ENCODE measurements at regions not wholly inside any gene's neighbourhood (a gene's known extent, or its start where the extent isn't known, plus 50 kb on each side); places are given as distances from the start of the nearest gene placed in this dataset.
A peak's percentile ranks its signal among the peaks of the same experiment; 100 is the strongest.

DNA sequence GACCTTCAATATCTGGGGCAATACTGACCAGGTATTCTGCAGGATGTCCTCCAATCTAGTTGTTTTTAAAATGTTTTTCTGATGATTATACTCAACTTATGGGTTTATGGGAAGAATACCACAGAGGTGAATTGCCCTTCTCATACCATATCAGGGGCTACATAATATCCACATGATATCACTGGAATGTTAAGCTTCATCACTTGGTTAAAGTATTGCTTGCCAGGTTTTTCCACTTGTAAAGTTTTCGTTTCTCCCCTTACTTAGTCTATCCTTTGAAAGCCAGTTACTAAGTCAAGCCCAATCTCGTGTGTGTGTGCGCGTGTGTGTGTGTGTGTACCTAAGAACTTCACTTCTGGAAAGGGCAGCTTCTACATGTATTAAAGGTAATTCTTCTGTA, 980.9 kb upstream of the FBXO33 start:
- no peak overlapping the region for H3K4me3 Mint-ChIP-seq
- H3K27ac Mint-ChIP-seq = no peak overlapping the region
- intact Hi-C loops (cut with micrococcal nuclease) = no loop called here
- no peak for DNase-seq
- POLR2A ChIA-PET (ENCODE audit: partially characterized antibody) = no interaction called here
- Histone ChIP-seq H3K9me3 (ENCODE audit: control insufficient read depth in 1 of 2, low read length in 2 of 2) (no peaks in the 10 kb centered on the region), H3K4me3 (ENCODE audit: low read length in 2 of 2) (no peak overlapping the region), H3K4me1 (ENCODE audit: insufficient read depth, low read length) (no peaks in the 10 kb centered on the region), H3K36me3 (ENCODE audit: insufficient read depth, low read length) (no peaks in the 10 kb centered on the region), H3K27me3 (ENCODE audit: insufficient read depth, low read length) (no peaks in the 10 kb centered on the region), H3K27ac (ENCODE audit: low read depth, low read length) (no peak overlapping the region)
- peaks cover 1 to 13% (median 9%) of the 10 kb centered on the region in 8 donors for H3K9me3 Mint-ChIP-seq
- H3K27me3 Mint-ChIP-seq = no peaks in the 10 kb centered on the region
- CTCF ChIA-PET (ENCODE audit: partially characterized antibody) = no interaction called here
- H3K4me1 Mint-ChIP-seq = peaks cover 0 to 1% (median 0%) of the 10 kb centered on the region in 4 donors
- H3K36me3 Mint-ChIP-seq = no peaks in the 10 kb centered on the region

DNA sequence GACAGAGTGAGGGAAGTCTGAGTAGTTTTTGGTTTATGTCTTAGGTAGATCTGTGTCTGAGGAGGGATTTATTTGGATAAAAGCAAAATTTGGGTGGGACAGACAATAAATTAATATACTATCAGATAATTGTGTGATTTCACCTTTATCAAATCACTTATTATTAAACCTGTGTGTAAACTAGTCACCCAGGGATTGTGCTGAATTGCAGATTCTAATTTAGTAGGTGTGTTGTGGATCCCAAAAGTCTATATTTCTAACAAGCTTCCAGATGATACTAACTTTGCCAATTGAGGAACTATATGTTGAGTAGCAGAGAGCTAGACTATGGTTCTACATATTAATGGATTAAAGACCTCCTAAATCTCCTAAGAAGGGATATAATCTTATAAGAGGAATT, 978.5 kb upstream of the FBXO33 start:
- Mint-ChIP-seq H3K4me1 (no peaks in the 10 kb centered on the region), H3K9me3 (peaks cover 9 to 32% (median 24%) of the 10 kb centered on the region in 8 donors), H3K4me3 (no peak overlapping the region), H3K36me3 (no peaks in the 10 kb centered on the region), H3K27ac (no peak overlapping the region), H3K27me3 (no peaks in the 10 kb centered on the region)
- Histone ChIP-seq H3K27me3 (ENCODE audit: insufficient read depth, low read length) (no peaks in the 10 kb centered on the region), H3K4me1 (ENCODE audit: insufficient read depth, low read length) (no peaks in the 10 kb centered on the region), H3K9me3 (ENCODE audit: control insufficient read depth in 1 of 2, low read length in 2 of 2) (peaks cover 0 to 13% of the 10 kb centered on the region in 2 donors), H3K4me3 (ENCODE audit: low read length in 2 of 2) (no peak overlapping the region), H3K36me3 (ENCODE audit: insufficient read depth, low read length) (no peaks in the 10 kb centered on the region), H3K27ac (ENCODE audit: low read depth, low read length) (no peak overlapping the region)
- ChIA-PET POLR2A (ENCODE audit: partially characterized antibody) (no interaction called here), CTCF (ENCODE audit: partially characterized antibody) (no interaction called here)
- DNase-seq = no peak
- intact Hi-C loops (cut with micrococcal nuclease) = no loop called here

DNA sequence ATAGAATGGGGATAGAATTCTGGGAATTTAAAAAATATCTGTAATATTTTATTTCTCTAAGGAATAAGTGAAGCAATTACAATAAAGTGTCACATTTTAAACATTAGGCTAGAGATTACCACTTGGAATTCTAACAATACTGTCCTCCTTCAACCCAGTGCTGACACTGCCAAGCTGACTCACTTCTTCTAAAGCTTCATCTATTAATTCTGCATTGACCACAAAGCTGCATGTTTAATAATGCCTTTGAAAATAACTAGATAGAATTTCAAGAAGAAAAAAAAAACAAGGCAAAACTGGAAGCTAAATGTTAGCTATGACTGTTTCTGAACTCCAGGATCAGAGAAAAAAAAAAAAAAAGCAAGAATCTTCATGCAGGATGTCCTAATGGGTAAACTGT, 970.7 kb upstream of the FBXO33 start:
- Histone ChIP-seq H3K9me3 (ENCODE audit: control insufficient read depth in 1 of 2, low read length in 2 of 2) (peaks cover 0 to 13% of the 10 kb centered on the region in 2 donors), H3K4me3 (ENCODE audit: low read length in 2 of 2) (no peak overlapping the region), H3K4me1 (ENCODE audit: insufficient read depth, low read length) (no peaks in the 10 kb centered on the region), H3K27me3 (ENCODE audit: insufficient read depth, low read length) (no peaks in the 10 kb centered on the region), H3K27ac (ENCODE audit: low read depth, low read length) (no peak overlapping the region), H3K36me3 (ENCODE audit: insufficient read depth, low read length) (no peaks in the 10 kb centered on the region)
- Mint-ChIP-seq H3K4me3 (no peak overlapping the region), H3K27ac (no peak overlapping the region), H3K27me3 (no peaks in the 10 kb centered on the region), H3K36me3 (no peaks in the 10 kb centered on the region), H3K4me1 (no peaks in the 10 kb centered on the region), H3K9me3 (peaks cover 0 to 23% (median 16%) of the 10 kb centered on the region in 8 donors)
- intact Hi-C loops (cut with micrococcal nuclease) = no loop called here
- ChIA-PET POLR2A (ENCODE audit: partially characterized antibody) (no interaction called here), CTCF (ENCODE audit: partially characterized antibody) (no interaction called here)
- DNase-seq = no peak

DNA sequence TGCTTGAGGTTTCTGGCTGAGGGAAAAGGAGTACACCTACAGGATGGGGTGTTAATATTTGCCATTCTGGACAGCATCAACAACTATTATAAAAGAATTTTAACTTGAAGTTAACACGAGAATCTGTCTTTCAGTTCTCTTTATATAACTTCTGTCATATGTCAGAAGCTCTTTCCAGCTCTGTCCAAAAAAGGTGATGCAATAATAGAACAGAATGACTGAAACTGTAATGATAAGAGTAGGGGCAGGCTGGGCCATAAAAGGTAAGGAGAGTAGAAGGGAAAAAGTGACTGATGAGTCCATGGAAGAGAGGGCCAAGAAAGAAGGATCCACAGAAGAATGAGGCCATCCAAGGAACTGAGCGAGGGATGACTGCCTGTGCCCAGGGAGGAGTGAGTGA, 966.7 kb upstream of the FBXO33 start:
- H3K27ac Mint-ChIP-seq = no peak overlapping the region
- H3K27ac ChIP-seq (ENCODE audit: low read depth, low read length) = no peak overlapping the region
- no peaks in the 10 kb centered on the region for H3K27me3 ChIP-seq (ENCODE audit: insufficient read depth, low read length)
- DNase-seq = no peak
- H3K36me3 ChIP-seq (ENCODE audit: insufficient read depth, low read length) = no peaks in the 10 kb centered on the region
- H3K4me1 ChIP-seq (ENCODE audit: insufficient read depth, low read length) = no peaks in the 10 kb centered on the region
- ChIA-PET POLR2A (ENCODE audit: partially characterized antibody) (no interaction called here), CTCF (ENCODE audit: partially characterized antibody) (no interaction called here)
- H3K27me3 Mint-ChIP-seq = no peaks in the 10 kb centered on the region
- H3K9me3 ChIP-seq (ENCODE audit: control insufficient read depth in 1 of 2, low read length in 2 of 2) = no peaks in the 10 kb centered on the region
- no peaks in the 10 kb centered on the region for H3K4me1 Mint-ChIP-seq
- H3K9me3 Mint-ChIP-seq = peaks cover 0 to 8% (median 0%) of the 10 kb centered on the region in 8 donors
- H3K4me3 Mint-ChIP-seq = no peak overlapping the region
- H3K4me3 ChIP-seq (ENCODE audit: low read length in 2 of 2) = no peak overlapping the region
- H3K36me3 Mint-ChIP-seq = no peaks in the 10 kb centered on the region
- intact Hi-C loops (cut with micrococcal nuclease) = no loop called here

DNA sequence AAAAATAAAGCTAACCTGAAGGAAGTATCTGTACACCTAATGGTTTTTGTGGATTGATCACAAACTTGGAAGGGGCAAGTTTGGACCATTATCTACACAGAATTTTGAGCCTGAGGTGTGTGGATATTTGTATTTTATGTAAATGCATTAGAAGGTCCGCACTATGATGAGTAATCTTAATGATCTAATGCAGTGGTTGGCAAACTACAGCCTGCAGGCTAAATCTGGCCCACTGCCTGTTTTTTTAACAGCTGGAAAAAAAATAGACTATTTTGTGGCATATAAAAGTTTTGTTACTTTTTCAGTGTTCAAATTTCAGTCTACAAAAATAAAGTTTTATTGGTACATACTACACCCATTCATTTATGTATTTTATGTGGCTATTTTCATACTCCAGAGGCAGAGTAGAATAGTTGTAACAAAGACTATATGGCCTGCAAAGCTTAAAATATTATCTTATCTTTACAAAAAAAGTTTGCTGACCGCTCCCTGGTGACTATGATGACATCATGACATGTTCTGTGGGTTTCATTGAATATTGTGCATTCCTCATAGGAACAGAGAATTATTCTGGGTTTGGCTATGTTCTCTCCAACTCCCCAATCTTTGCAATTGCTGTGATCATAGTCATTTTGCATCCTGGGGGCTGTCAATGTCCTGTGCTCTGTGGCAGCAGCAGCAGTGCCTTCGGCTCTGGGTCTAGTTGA, 962.6 kb upstream of the FBXO33 start:
- no peaks in the 10 kb centered on the region for H3K9me3 ChIP-seq (ENCODE audit: control insufficient read depth in 1 of 2, low read length in 2 of 2)
- DNase-seq = no peak
- H3K4me3 Mint-ChIP-seq = no peak overlapping the region
- no peak overlapping the region for H3K27ac Mint-ChIP-seq
- no peaks in the 10 kb centered on the region for H3K4me1 ChIP-seq (ENCODE audit: insufficient read depth, low read length)
- H3K27me3 ChIP-seq (ENCODE audit: insufficient read depth, low read length) = no peaks in the 10 kb centered on the region
- H3K27me3 Mint-ChIP-seq = no peaks in the 10 kb centered on the region
- no peaks in the 10 kb centered on the region for H3K4me1 Mint-ChIP-seq
- H3K36me3 ChIP-seq (ENCODE audit: insufficient read depth, low read length) = no peaks in the 10 kb centered on the region
- no peak overlapping the region for H3K27ac ChIP-seq (ENCODE audit: low read depth, low read length)
- POLR2A ChIA-PET (ENCODE audit: partially characterized antibody) = no interaction called here
- H3K4me3 ChIP-seq (ENCODE audit: low read length in 2 of 2) = no peak overlapping the region
- CTCF ChIA-PET (ENCODE audit: partially characterized antibody) = no interaction called here
- H3K36me3 Mint-ChIP-seq = no peaks in the 10 kb centered on the region
- intact Hi-C loops (cut with micrococcal nuclease) = no loop called here
- peaks cover 0 to 4% (median 1%) of the 10 kb centered on the region in 8 donors for H3K9me3 Mint-ChIP-seq

DNA sequence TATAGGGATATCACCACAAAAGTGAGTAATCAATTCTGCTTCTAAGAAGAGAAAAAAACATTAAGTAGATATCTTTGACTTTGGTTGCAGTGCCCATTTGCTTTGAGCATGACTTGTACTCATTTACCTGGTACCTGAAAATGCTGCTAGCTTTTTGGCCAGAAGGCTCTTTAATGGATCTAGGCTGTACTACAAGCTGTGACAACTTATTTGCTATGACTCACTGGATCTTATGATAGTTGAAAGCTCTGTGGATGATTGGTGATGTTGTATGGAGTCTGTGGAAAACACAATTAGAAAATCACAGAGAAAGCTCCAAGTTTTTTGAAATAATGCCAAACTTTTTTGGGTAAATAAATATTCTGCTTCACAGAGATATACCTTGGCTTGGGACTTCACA, 960.9 kb upstream of the FBXO33 start:
- intact Hi-C loops (cut with micrococcal nuclease) = no loop called here
- Mint-ChIP-seq H3K27me3 (no peaks in the 10 kb centered on the region), H3K36me3 (no peaks in the 10 kb centered on the region), H3K27ac (no peak overlapping the region), H3K4me1 (no peaks in the 10 kb centered on the region), H3K9me3 (peaks cover 0 to 6% (median 1%) of the 10 kb centered on the region in 8 donors), H3K4me3 (no peak overlapping the region)
- H3K9me3 ChIP-seq (ENCODE audit: control insufficient read depth in 1 of 2, low read length in 2 of 2) = no peaks in the 10 kb centered on the region
- H3K27me3 ChIP-seq (ENCODE audit: insufficient read depth, low read length) = no peaks in the 10 kb centered on the region
- H3K36me3 ChIP-seq (ENCODE audit: insufficient read depth, low read length) = no peaks in the 10 kb centered on the region
- DNase-seq = no peak
- no peaks in the 10 kb centered on the region for H3K4me1 ChIP-seq (ENCODE audit: insufficient read depth, low read length)
- no peak overlapping the region for H3K27ac ChIP-seq (ENCODE audit: low read depth, low read length)
- ChIA-PET POLR2A (ENCODE audit: partially characterized antibody) (no interaction called here), CTCF (ENCODE audit: partially characterized antibody) (no interaction called here)
- H3K4me3 ChIP-seq (ENCODE audit: low read length in 2 of 2) = no peak overlapping the region

DNA sequence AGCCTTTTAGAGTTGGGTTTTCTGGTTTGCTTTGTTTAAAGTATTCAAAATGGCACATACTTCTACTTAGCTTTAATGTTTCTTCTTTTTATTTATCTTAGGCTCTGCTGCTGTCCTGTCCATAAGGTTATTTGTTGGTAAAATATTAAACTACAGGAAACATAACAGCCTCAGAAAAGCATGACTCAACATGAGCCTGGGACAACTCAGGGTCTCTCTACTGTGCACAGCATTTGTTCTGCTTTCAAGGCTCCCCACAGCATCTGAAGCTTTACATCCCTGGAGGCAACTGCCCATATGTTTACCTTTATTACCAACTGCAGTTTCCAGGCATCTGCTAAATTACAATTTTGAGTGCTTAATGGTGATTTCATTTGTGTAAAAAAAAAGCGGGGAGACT, 954.2 kb upstream of the FBXO33 start:
- Mint-ChIP-seq H3K36me3 (no peaks in the 10 kb centered on the region), H3K9me3 (peaks cover 0 to 5% (median under 1%) of the 10 kb centered on the region in 8 donors), H3K4me1 (no peaks in the 10 kb centered on the region), H3K27me3 (no peaks in the 10 kb centered on the region), H3K27ac (no peak overlapping the region), H3K4me3 (no peak overlapping the region)
- Histone ChIP-seq H3K27me3 (ENCODE audit: insufficient read depth, low read length) (no peaks in the 10 kb centered on the region), H3K36me3 (ENCODE audit: insufficient read depth, low read length) (no peaks in the 10 kb centered on the region), H3K27ac (ENCODE audit: low read depth, low read length) (no peak overlapping the region), H3K4me3 (ENCODE audit: low read length in 2 of 2) (no peak overlapping the region), H3K4me1 (ENCODE audit: insufficient read depth, low read length) (no peaks in the 10 kb centered on the region), H3K9me3 (ENCODE audit: control insufficient read depth in 1 of 2, low read length in 2 of 2) (no peaks in the 10 kb centered on the region)
- DNase-seq = no peak
- POLR2A ChIA-PET (ENCODE audit: partially characterized antibody) = no interaction called here
- CTCF ChIA-PET (ENCODE audit: partially characterized antibody) = no interaction called here
- intact Hi-C loops (cut with micrococcal nuclease) = no loop called here

DNA sequence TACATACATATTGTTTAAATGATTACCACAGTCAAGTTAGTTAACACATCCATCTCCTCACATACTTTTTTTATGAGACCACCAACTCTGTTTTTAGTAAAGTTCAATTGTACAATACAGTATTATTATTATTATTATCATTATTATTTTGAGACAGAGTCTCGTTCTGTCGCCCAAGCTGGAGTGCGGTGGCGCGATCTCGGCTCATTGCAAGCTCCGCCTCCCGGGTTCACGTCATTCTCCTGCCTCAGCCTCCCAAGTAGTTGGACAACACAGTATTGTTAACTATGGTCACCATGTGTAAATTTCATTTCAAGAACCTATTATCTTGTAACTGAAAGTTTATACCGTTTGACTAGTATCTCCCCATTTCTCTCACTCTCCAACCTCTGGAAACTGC, 942.0 kb upstream of the FBXO33 start:
- POLR2A ChIA-PET (ENCODE audit: partially characterized antibody) = no interaction called here
- Histone ChIP-seq H3K27ac (ENCODE audit: low read depth, low read length) (no peak overlapping the region), H3K9me3 (ENCODE audit: control insufficient read depth in 1 of 2, low read length in 2 of 2) (no peaks in the 10 kb centered on the region), H3K4me1 (ENCODE audit: insufficient read depth, low read length) (no peaks in the 10 kb centered on the region), H3K4me3 (ENCODE audit: low read length in 2 of 2) (no peak overlapping the region), H3K36me3 (ENCODE audit: insufficient read depth, low read length) (no peaks in the 10 kb centered on the region), H3K27me3 (ENCODE audit: insufficient read depth, low read length) (no peaks in the 10 kb centered on the region)
- CTCF ChIA-PET (ENCODE audit: partially characterized antibody) = no interaction called here
- DNase-seq = no peak
- Mint-ChIP-seq H3K36me3 (no peaks in the 10 kb centered on the region), H3K9me3 (peaks cover 0 to 8% (median 2%) of the 10 kb centered on the region in 8 donors), H3K4me1 (no peaks in the 10 kb centered on the region), H3K27ac (peak overlapping the region in 1 of 7 donors; percentile 59), H3K27me3 (no peaks in the 10 kb centered on the region), H3K4me3 (no peak overlapping the region)
- intact Hi-C loops (cut with micrococcal nuclease) = no loop called here

Measured in CD4-positive, alpha-beta memory T cell (primary cell).